Right cardiac atrium (tissue), 5 donors: ENCODE measurements at regions not wholly inside any gene's neighbourhood (a gene's known extent, or its start where the extent isn't known, plus 50 kb on each side); places are given as distances from the start of the nearest gene placed in this dataset.
"Not testable (repeated sequence)": the region's sequence is repeated elsewhere in the genome, so short reads cannot be mapped to it uniquely, and the experiment has no call there.

Source experiments
- ATAC-seq, 2 donors: fragments of 200-7000 bp; cut with Tn5 transposase; one replicate each; pipeline versions ENCODE4 v1.8.0 to v1.9.1; 2020; ENCODE audit warnings: moderate library complexity in 2 of 2, mild to moderate bottlenecking in 1 of 2
- DNase-seq, 3 donors: peaks; one replicate each; pipeline ENCODE4 v3.0.0-alpha.2; 2020
- H3K27ac ChIP-seq: one replicate; pipeline ENCODE4 v1.5.1; 2013; ENCODE audit warnings: mild to moderate bottlenecking, low read length, control low read depth, moderate library complexity
- H3K27me3 ChIP-seq: one replicate; pipeline ENCODE4 v1.6.1; 2013; ENCODE audit not compliant: control insufficient read depth, insufficient read depth
- H3K4me1 ChIP-seq: one replicate; pipeline ENCODE4 v1.6.1; 2013; ENCODE audit warnings: low read length; ENCODE audit not compliant: control insufficient read depth, insufficient read depth
- H3K4me3 ChIP-seq: one replicate; pipeline ENCODE4 v1.5.1; 2013; ENCODE audit warnings: low read length, control low read depth
- H3K9me3 ChIP-seq: one replicate; pipeline ENCODE4 v1.6.1; 2013; ENCODE audit warnings: low read length; ENCODE audit not compliant: control insufficient read depth
- WGBS: extraction: QIAGEN DNeasy Blood & Tissue Kit; methylation state at CpG from one replicate; pipeline ENCODE4 v1.1.7; 2013; 5-methylcytosine and 5-hydroxymethylcytosine counted together
- intact Hi-C, 4 donors: fragments of 100-400 bp; cut with DNase I; formaldehyde crosslinking; loops; one replicate each; pipeline versions ENCODE4 v1.11.0 to v1.14.0; 2022 to 2023
- donor health status: healthy with polysubstance abuse.
- donor health status: DM: no; HTN: yes; CAD: no.
- donor health status: DM: no; HTN: no; CAD: no.
- donor health status: DM: no; HTN: yes; CAD: no; lungs with severe emphysema.
- donor health status: DM: yes; HTN: yes; CAD: no.

DNA sequence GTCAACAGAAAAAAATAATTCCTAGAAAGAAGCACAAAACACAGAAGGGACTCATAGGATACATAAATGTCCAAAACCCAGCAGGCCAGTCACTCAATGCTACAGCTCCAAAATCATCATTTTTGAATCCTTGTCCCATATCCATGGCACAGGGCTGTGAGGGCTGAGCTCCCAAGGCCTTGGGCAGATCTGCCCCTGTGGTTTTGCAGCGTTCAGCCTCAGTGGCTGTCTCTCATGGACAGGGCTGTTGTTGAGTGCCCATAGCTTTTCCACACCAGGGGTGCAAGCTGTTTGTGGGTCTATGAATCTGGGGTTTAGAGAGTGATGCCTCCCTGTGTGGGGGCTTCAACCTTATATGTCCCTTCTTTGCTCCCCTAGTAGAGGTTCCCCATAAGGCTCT is 243.2 kb downstream of the CWH43 start:
- intact Hi-C loops, H3K27ac ChIP-seq, H3K4me3 ChIP-seq, H3K4me1 ChIP-seq, H3K27me3 ChIP-seq, DNase-seq, H3K9me3 ChIP-seq, ATAC-seq: not testable (repeated sequence)
- 32% methylated on average over 1 of the region's 1 CpG for WGBS

DNA sequence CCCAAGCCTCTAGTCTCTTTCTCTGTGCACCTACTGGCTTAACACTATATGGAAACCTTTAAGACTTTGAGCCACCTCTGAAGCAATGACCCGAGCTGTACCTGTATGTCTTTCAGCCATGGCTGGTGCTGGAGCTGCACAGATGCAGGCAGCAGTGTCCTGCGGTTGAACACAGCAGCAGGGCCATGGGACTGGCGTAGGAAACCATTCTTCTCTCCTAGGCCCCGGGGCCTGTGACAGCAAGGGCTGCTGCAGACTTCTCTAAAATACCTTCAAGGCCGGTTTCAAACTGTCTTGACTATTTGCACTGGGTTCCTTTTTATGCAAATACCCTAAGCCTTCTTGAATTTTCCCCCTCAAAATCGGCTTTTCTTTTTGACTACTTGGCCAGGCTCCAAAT is 243.6 kb downstream of the CWH43 start:
- ATAC-seq, intact Hi-C loops, H3K4me1 ChIP-seq, H3K4me3 ChIP-seq, H3K27me3 ChIP-seq, H3K27ac ChIP-seq, DNase-seq, H3K9me3 ChIP-seq: not testable (repeated sequence)
- WGBS: 51% methylated on average over 6 of the region's 6 CpGs

DNA sequence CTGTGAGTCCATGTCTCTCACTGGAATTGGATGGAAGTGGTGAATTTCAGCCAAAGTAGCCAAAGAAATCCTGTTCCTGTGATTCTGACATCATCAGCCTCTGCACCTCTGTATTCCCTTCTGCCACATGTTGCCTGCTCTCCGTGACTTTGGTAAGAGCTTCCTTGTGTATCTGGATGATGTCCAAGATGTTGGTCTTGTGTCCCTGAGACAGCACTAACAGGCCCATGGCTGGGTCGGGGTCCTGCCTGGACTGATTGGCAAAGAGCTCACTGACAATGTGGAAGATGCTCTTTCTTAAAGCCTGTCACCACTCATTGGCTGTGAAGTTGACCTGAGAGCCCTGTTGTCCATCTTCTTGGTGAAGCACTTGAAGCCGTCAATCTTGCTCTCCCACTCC is 247.3 kb downstream of the CWH43 start:
- 17% methylated on average over 2 of the region's 3 CpGs for WGBS
- H3K4me3 ChIP-seq, intact Hi-C loops, H3K4me1 ChIP-seq, ATAC-seq, DNase-seq, H3K9me3 ChIP-seq, H3K27me3 ChIP-seq, H3K27ac ChIP-seq: not testable (repeated sequence)

DNA sequence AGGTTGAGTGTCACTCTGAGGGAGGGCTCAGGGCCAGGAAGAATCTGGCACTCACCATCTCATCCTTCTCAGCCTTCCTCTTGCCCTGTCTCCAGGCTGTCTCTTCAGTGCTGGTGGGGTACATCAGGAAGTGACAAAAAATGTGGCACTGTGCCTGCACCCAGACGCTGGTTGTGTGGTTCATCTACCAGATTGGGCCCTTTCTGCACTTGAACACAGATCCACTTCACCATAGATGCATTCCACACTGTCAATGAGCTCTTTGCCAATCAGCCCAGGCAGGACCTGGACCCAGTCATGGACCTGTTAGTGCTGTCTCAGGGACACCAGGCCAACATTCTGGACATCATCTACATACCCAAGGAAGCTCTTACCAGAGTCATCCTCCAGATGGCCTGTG is 247.7 kb downstream of the CWH43 start:
- H3K4me1 ChIP-seq, H3K27ac ChIP-seq, H3K9me3 ChIP-seq, intact Hi-C loops, ATAC-seq, H3K27me3 ChIP-seq, DNase-seq, H3K4me3 ChIP-seq: not testable (repeated sequence)
- WGBS: 57% methylated on average over 1 of the region's 1 CpG

DNA sequence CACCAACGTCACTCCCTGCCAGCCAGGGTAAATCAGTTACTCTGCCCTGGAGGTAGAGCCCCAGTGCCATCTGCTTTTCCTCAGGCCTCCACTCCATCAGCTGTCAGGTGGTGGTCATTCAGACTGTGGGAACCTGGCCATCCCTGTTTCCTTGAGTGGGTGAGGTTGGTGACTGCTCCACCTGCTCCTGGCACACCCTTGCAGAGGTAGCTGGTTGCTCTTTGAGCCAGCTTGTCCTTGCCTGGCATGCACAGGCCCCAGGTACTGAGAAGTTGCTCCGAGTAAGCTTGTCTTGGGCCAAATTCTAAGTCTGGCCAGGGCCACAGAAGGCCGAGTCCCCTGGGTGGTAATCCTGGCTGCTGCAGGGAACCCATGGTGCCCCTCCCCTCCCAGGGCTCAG is 248.3 kb downstream of the CWH43 start:
- H3K4me3 ChIP-seq, ATAC-seq, H3K9me3 ChIP-seq, H3K27me3 ChIP-seq, H3K27ac ChIP-seq, intact Hi-C loops, H3K4me1 ChIP-seq: not testable (repeated sequence)
- DNase-seq: peak in 1 of 3 donors; percentile 42
- 30% methylated on average over 2 of the region's 3 CpGs for WGBS

DNA sequence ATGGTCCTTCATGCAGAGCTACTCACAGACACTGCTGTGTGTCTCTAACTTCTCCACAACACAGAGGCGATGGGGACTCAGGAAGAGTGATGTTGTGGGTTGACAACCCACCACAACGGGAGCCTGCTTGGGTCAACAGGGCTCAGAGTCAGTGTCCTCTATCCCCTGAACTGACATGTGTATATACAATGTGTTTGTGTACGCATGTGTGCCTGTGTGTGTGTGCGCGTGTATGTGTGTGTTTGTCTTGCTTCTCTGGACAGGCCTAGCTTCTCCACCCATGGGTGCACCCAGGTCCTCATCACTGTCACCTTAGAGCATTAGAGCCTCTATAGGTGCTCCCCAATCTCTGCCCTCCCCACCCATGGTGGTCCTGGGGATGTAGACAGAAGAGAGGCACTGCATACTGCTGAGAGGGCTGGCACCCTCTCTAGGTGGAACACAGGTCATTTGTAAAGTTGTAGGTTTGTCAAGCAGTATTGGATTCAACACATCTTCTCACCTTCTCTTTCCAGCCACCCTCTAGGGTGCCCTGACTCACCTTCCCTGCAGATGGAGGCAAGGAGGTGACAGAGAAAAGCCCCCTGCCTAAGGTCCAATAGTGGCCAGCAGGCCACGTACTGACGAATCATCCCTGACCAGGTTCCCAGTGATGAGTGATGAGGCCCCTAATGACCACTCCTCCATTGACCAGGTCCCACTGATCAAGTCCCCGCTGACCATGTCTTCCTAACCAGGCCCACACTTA is 249.5 kb downstream of the CWH43 start:
- WGBS: 76% methylated on average over 7 of the region's 8 CpGs
- H3K4me3 ChIP-seq, DNase-seq, H3K27me3 ChIP-seq, H3K27ac ChIP-seq, ATAC-seq, H3K4me1 ChIP-seq, H3K9me3 ChIP-seq, intact Hi-C loops: not testable (repeated sequence)

DNA sequence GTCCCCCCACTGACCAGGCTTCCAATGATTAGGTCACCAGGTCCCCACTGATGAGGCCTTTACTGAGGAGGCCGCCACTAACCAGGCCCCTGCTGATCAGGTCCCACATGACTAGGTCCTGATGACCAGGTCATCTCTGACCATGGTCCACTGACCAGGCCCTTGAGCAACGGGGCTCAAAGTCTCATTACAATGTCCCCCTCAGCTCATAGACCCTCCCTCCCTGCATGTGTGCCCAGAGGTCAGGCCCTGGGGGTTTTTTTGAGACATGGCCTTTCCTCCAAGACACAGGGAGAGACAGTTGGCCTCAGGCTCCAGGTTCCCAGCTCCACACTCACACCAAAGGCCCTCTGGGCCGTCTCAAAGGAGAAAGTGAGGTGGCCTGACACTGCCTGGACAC is 250.4 kb downstream of the CWH43 start:
- DNase-seq: peak in 1 of 3 donors; percentile 36
- H3K4me3 ChIP-seq, H3K27ac ChIP-seq, H3K4me1 ChIP-seq, intact Hi-C loops, H3K9me3 ChIP-seq, ATAC-seq, H3K27me3 ChIP-seq: not testable (repeated sequence)
- WGBS: 32% methylated on average over 3 of the region's 3 CpGs

DNA sequence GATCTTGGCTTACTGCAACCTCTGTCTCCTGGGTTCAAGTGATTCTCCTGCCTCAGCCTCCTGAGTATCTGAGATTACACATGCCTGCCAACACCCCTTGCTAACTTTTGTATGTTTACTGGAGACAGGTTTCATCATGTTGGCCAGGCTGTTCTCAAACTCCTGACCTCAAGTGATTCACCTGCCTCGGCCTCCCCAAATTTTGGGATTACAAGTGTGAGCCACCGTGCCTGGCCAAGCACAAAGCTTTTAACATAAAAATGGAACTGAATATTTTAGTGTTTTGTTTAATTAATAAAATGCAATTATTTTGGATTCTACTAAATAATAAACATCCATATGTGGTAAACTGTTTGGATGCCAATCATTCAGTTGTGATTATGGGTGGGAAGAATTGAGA is 255.2 kb downstream of the CWH43 start:
- H3K27me3 ChIP-seq, H3K4me1 ChIP-seq, intact Hi-C loops, ATAC-seq, H3K4me3 ChIP-seq, H3K9me3 ChIP-seq, H3K27ac ChIP-seq, DNase-seq: not testable (repeated sequence)
- WGBS: 57% methylated on average over 2 of the region's 2 CpGs

DNA sequence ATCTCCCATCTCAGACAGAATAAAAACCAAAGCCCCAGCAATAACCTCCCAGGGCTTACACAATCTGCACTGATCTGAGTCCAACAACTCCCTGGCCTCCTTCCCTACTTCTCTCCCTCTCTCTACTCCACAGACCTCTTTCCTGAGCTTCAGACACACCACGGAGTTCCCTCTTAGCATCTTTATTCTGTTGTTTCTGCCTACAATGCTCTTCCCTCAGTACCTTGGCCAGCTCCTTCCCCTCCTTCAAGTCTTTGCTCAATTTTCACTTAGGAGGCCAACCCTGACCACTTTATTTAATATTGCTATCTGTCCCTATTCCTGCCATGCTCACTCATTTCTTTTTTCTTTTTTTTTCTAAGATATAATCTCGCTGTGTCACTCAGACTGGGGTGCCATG is 276.7 kb downstream of the CWH43 start:
- DNase-seq, H3K4me1 ChIP-seq, H3K27me3 ChIP-seq, H3K9me3 ChIP-seq, H3K4me3 ChIP-seq, intact Hi-C loops, H3K27ac ChIP-seq, ATAC-seq: not testable (repeated sequence)
- 20% methylated on average over 1 of the region's 2 CpGs for WGBS

DNA sequence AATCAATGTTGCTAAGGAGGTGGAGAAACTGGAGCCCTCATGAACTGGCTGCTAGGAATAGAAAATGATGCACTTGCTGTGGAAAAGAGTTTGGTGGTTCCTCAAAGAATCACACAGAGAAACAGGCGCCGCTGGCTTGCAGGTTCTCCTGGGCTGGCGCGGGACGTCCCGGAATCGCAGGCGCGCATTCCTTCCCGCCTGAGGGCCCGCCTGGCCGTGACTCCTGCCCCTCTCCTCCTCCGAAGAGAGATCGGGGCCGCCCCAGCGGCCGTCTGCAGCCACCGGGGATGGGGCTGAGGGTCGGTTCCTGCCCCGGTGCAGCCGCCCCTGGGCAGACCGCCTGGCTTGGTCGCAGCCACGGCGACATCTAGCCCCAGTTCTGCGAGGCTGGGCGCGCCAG is 284.4 kb downstream of the CWH43 start:
- intact Hi-C loops, H3K4me3 ChIP-seq, H3K9me3 ChIP-seq, H3K27me3 ChIP-seq, H3K27ac ChIP-seq, ATAC-seq, H3K4me1 ChIP-seq: not testable (repeated sequence)
- WGBS: 53% methylated on average over 23 of the region's 28 CpGs
- DNase-seq: peak in 2 of 3 donors; percentile 26 to 32

DNA sequence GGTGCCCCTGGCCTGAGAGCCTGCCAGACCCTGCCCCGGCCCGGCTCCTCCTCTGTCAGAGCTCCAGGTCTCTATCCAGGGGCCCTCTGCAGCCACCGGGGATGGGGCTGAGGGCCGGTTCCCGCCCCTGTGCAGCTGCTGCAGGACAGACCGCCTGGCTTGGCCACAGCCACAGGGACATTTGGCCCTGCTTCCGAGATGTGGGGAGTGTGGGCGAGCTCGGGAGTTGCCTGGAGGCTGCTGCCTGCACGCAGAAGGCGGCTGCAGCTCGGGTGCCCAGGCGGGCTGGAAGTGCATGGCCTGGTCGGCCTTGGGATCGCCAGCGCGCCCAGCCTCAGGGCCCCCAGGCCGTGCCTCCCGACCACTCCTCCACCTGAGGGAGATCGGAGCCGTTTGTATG is 284.8 kb downstream of the CWH43 start:
- H3K4me3 ChIP-seq, ATAC-seq, H3K27me3 ChIP-seq, H3K9me3 ChIP-seq, H3K4me1 ChIP-seq, H3K27ac ChIP-seq, intact Hi-C loops: not testable (repeated sequence)
- 70% methylated on average over 16 of the region's 21 CpGs for WGBS
- DNase-seq: peak in 2 of 3 donors; percentile 10 to 28

DNA sequence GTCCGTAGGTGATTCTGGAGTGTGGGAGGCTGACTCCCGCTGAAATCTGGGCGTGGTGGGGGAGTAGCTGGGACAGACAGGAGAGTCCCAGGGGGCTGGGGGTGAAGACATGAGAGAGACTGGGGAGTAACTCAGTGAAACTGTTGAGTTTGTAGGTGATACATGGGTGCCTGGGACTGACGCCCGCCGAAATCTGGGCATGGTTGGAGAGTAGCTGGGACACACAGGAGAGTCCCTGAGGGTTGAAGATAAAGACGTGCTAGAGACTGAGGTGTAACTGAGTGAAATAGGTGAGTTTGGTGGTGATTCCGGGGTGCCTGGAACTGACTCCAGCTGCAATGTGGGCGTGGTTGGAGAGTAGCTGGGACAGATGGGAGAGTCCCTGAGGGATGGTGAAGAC is 299.8 kb downstream of the CWH43 start:
- intact Hi-C loops, H3K27me3 ChIP-seq, H3K27ac ChIP-seq, ATAC-seq, H3K4me1 ChIP-seq, H3K4me3 ChIP-seq, H3K9me3 ChIP-seq: not testable (repeated sequence)
- WGBS: 87% methylated on average over 5 of the region's 9 CpGs
- DNase-seq: peak in 1 of 3 donors; percentile 36
